ENCODE measurements at regions not wholly inside any gene's neighbourhood (a gene's known extent, or its start where the extent isn't known, plus 50 kb on each side); places are given as distances from the start of the nearest gene placed in this dataset.

DNA sequence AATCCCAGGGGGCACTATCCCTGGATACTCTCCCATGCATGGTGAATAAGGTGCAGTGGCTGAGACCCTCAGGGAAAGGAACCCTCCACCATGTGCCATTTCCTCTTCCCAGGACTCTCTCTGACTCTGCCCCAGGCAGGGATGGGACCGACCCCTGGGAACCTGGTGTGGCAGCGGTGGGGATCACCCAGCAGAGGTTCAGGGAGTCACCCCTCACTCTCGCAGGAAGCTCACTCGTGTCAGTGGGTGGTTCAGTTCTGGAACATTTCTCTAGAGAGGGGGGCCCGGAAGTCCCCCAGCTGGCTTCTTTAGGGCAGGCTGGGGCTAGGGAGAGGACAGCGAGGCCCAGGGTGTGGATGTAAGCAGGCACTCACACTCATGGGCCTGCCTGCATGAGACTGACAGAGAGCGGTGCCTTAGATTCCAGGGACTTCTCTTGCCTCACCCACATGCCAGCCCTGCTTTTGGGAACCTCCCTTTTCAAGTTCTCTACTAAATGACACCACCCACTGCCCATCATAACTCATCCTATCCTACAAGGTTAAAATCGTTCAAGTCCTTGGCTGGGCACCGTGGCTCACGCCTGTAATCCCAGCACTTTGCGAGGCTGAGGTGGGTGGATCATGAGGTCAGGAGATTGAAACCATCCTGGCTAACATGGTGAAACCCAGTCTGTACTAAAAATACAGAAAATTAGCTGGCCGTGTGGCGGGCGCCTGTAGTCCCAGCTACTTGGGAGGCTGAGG is 109.7 kb upstream of the SDK2 start:
- DNase-seq (ENCODE audit: low read depth, low spot score) = no peak

DNA sequence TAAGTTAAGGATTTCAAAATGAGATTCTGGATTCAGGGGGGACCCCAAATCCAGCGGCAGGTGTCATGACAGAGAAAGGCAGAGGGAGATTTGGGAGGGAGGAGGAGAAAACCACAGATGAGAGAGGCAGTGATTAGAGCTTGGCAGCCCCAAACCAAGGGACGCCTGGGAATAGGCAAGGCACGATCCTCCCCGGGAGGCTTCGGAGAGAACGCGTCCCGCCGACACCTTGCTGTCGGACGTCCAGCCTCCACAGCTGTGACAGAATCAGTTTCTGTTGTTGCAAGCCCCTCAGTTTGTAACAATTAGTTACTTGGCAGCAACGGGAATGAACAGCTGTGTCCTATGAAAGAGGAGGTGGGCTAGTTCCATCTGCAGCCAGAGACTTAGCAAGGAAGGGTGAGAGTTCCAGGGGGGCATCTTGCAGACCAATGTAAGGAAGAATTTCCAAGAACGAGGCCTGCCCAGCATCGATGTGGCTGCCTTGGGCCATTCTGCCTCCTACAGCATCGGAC is 110.7 kb upstream of the SDK2 start:
- DNase-seq (ENCODE audit: low read depth, low spot score) = no peak

DNA sequence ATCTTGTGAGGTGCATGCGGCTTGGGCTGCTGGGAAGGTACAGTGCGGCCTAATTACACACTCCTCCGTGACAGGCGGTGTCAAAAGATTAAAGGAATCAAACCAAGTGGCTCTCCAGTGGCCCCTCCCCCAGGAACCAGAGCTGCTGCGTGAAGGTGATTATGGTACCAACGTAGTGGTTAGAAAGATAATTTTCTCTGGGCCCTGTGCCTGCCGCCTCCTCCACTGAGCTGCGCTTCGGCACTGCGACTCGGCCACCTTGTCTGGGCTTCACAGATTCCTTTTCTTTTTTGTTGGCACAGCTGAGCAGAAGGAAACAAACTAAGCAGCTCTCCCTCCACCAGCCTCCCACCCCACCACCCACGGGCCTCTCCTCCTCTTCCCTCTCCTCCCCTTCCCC is 113.2 kb upstream of the SDK2 start:
- no peak for DNase-seq (ENCODE audit: low read depth, low spot score)

DNA sequence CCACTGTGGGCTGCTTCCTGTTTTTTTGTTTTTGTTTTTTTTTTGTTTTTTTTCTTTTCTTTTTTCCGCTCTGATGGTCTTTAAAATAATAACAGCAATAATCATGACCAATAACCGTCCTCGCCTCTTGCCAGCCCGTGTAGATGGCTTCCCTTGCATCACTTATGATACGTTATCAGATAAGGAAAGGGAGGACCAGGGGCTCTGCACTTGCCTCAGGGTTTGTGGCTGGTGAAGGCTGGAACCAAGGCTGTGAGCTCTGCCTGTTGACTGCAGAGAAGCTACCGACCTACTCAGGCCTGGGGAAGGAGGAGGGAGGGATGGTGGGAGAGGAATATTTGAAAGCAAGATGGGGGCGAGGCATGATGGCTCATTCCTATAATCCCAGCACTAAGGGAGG is 114.0 kb upstream of the SDK2 start:
- DNase-seq (ENCODE audit: low read depth, low spot score) = no peak

DNA sequence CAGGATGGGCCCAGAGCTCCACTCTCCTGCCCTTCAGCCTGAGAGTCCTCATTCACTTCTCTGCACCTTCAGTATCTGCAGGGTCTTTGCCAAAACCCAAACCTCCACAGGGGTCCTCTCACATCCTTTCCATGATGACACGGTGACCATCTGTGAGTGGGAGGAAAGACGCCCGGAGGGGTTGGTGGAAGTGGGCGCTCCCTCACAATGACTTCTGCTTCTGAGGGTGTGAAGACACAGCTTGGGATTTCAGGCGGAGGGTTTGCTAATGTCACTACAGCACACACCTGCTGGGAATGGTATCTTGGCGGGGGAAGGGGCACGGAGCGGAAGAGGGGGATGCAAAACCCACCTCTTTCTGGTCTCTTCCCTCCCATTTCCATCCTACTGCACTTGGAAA is 115.1 kb upstream of the SDK2 start:
- DNase-seq (ENCODE audit: low read depth, low spot score) = no peak

DNA sequence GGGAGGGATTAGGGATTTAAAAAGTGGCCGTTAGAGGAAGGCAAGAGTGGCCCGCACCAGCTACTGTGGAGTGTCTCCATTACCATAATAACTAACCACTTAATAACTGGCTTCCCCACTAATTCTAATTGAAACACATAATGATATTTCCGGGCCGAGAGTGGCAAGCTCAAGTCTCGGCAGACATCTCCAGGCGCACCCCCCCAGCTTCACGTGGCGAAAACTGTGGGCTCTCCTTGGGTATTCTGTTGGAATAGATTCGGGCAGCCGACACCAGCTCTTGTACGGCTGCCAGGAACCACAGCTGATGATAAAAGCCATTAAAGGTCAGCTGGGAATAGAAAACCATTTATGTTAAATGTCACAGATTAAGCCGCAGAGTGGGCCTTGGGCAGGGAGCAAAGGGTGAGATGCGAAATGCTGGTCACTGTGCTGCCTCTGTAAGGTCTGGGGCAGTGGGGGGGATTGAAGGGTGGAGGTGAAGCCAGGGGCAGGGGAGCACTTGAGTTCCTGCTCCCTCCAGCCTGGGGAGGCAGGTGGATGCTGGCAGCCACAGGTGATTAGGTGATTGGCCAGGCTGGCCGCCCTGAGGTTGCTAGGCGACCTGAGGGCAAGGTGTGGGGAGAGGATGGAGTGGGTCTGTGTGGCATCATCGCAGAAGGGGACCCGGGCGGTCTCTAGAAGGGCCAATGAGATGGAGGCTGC is 115.6 kb upstream of the SDK2 start:
- DNase-seq (ENCODE audit: low read depth, low spot score) = no peak

DNA sequence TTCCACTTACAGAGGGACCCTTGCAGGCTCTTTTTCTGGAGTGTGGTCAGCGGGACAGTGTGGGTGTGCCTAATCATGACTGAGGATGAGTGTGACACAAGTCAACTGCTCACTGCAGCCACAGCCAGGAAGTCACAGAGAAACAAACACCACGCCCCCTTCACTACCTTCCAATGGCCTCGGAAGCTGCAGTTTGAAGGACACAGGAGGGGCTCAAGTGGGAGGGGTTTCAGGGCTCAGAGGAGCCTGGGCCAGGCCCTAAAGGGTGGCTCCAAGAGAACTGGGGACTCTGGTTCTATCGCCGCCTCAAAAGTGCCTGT is 116.2 kb upstream of the SDK2 start:
- no peak for DNase-seq (ENCODE audit: low read depth, low spot score)

DNA sequence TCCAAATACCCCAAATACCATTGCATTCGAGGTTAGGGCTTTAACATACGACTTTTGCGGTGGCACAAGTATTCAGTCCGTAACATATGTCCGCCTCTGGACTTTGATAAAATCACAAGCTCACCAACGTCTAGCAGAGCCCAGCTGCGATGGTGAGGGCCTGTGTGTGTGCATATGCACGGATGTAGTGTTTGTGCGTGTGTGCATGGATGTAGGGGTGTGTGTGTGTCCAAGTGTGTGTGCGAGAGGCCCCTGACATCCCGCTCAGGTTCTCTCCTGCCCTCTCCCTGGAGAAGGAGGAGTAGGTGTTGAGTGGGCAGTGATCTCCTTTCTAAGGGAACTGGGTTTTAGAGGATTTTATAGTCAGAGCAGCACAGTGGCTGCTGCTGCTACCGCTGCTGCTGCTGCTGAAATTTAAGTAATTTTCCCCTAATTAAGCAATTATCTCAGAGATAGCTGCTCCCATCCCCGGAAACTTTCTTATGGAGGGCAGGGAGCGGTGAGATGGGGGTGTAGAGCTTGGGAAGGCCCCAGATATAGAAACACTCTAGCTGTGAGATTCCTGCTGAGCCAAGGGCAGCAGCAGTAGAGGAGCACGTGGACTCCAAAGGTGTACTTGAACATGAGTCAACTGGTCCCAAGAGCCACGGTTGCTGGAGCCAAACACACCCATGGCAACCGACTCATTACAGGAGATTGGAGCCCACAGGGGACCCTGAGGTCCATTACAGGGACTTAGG is 121.7 kb upstream of the SDK2 start:
- DNase-seq (ENCODE audit: low read depth, low spot score) = no peak

DNA sequence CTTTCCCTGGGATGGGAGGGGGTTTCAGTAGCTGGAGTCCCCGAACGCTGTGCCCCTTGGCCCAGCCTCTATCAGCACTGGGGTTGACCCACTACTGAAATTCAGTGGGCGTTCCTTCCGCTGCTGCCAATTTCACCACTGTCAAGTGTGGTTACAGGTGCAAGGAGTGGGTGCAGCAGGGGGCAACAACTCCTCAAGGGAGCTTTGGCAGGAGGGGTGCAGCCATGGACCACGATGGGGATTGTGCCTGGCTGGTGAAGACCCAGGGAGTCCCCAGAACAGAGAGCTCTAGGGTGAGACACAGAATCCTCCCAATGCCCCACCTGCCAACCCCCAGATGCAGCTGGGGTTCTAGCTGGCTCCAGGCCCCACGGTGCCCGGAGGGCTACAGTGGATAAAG is 123.5 kb upstream of the SDK2 start:
- no peak for DNase-seq (ENCODE audit: low read depth, low spot score)

- DNase-seq (ENCODE audit: low read depth, low spot score) = no peak
Observed at GRCh38 chr17:73768691-73769090, 124.4 kb upstream of the SDK2 start.

- no peak for DNase-seq (ENCODE audit: low read depth, low spot score)
Observed at GRCh38 chr17:73769479-73769878, 125.2 kb upstream of the SDK2 start.

GRCh38 chr17:73770115-73770848 is 126.0 kb upstream of the SDK2 start:
- peak; percentile 3 for DNase-seq (ENCODE audit: low read depth, low spot score)

- DNase-seq (ENCODE audit: low read depth, low spot score) = no peak
Observed at GRCh38 chr17:73770849-73771229, 126.6 kb upstream of the SDK2 start.

GRCh38 chr17:73772107-73772705 is 128.0 kb upstream of the SDK2 start:
- DNase-seq (ENCODE audit: low read depth, low spot score) = no peak

DNA sequence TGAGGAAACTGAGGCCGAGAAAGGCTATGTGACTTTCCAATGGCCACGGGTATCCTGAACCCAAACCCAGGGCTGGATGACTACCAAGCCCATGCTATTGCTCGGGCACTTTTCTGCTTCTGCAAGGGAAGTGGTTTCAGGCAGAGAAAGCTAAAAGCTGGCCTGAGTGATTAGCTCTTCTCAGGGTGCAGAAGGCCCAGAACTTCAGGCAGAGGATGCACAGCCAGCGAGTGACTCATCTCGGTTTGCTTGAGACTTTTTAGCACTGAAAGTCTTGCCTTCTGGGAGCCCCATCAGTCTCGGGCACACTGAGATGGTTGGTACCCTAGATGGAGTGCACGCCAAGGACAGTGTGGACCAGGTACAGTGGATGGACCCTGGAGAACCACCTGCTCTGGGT is 129.5 kb upstream of the SDK2 start:
- DNase-seq (ENCODE audit: low read depth, low spot score) = no peak

GRCh38 chr17:73774852-73775251 is 130.6 kb upstream of the SDK2 start:
- DNase-seq (ENCODE audit: low read depth, low spot score) = no peak

DNA sequence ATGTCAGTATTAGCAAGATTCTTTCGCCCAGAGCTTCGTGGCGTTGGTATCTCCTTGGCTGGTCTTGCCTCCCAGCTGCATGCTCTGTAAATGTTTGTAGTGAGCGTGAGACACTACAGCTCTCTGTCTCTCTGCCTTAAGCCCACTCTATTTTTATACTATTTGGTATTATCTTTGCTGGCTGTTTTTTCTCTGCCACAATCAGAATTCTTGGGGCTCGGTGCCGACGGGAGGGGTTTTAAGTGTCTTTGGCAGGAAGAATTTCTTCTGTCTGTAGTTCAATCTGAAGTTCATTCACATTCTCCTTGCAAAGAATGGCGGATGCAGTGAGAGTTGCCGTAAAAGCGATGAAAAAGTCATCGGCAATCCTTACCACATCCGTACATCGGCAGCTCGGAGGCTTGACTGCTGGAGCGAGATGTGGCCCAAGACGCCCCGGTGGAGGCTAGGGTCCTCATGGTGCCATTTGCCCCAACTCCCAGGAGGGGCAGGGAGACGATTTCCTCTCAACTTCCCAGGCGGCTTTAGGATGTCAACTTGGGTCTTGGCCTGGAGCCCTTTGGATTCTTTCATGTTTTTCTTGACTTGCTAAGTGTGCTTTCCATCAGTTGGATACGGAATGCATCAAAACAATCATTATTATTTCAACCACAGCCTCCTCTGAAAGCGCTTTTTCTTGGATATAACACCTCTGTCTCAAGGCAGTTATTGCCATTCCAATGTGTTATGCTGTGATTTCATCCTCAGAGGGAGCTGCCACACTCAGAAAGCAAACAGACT is 132.3 kb upstream of the SDK2 start:
- no peak for DNase-seq (ENCODE audit: low read depth, low spot score)

GRCh38 chr17:73777131-73777449 is 132.8 kb upstream of the SDK2 start:
- no peak for DNase-seq (ENCODE audit: low read depth, low spot score)

GRCh38 chr17:73782231-73782630 is 138.0 kb upstream of the SDK2 start:
- no peak for DNase-seq (ENCODE audit: low read depth, low spot score)

DNA sequence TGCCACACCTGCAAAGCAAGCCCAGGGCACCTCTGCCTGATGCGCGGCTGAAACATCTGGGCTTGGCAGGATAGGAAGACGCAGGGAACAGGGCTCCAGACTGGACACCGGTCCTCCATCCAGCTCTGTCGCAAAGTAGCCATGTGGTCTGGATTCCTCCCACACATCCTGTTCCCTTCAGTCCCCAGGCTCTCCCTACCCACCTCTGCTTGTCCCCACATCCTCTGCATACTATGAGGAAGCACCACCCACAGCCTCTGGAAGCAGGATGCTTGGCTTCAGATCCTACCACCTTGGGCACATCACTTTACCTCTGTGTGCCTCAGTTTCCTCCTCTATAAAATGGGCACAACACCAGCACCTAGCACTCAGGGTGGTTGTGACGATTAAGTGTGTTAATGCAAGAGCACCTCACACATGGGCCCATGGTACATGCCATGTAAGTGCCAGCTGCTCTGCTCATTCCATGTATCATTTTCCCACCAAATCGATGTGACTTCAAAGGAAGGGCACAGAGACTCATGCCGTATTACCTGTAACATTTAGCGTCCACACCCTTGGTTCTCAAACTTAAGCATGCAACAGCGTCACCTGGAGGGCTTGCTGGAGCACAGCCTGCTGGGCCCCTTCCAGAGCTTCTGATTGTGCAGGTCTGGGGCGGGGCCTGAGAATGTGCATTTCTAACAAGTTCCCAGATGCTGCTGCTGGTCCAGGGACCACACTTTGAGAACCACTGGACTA is 138.6 kb upstream of the SDK2 start:
- DNase-seq (ENCODE audit: low read depth, low spot score) = no peak
